ENCODE measurements at regions not wholly inside any gene's neighbourhood (a gene's known extent, or its start where the extent isn't known, plus 50 kb on each side); places are given as distances from the start of the nearest gene placed in this dataset.
A peak's percentile ranks its signal among the peaks of the same experiment; 100 is the strongest.

DNA sequence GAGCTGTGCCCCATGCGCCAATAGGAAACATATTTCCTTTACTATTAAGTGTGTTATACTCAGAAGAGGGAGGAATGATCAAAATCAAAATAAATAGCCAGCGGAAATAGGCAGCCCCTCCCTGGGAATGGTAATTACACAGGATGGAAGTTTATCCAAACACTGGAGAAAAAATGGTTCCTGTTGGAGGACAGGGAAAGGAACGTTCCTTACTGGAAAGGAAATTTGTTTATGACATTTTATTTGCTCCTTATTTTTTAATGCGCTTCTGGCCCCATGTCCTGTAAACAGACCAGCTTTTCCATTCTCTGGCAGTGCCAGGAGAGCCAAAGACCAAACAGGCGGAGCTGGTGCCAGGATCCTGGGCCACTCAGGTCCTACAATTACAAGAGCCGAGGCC lies 273.7 kb downstream of the SOX9 start:
- DNase-seq = no peak

- no peak for DNase-seq
These were observed 275.3 kb downstream of the SOX9 start for GRCh38 chr17:72396121-72396520.

- DNase-seq = no peak
These were observed 276.4 kb downstream of the SOX9 start for GRCh38 chr17:72397223-72397667.

GRCh38 chr17:72397687-72398086 lies 276.9 kb downstream of the SOX9 start:
- DNase-seq = no peak

DNA sequence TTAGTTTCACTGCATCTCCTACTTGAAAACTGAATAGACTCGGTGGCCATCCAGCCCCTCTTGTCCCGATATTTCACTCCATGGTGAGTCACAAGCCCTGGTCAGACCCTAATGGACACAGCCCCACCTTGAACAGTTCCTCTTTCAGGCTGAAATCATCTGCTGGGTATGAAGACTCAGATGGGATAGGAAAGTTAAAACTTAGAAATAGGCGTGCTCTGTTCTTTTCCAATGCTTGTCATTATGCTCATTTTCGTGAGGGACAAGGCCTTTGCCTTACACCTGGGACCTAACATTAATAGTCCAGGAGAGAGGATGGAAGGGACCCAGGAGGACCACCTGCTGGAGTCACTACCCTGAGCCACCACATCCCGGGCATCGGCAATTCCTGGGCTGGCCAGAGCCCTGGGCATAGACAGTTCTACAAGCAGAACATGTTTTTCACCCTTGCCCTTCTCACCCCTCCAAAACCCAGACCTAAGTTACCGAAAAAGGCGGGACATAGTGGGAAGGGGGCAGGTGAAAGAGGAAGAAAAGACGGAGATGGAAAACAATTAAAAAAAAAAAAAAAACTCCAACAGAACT lies 278.3 kb downstream of the SOX9 start:
- no peak for DNase-seq

DNA sequence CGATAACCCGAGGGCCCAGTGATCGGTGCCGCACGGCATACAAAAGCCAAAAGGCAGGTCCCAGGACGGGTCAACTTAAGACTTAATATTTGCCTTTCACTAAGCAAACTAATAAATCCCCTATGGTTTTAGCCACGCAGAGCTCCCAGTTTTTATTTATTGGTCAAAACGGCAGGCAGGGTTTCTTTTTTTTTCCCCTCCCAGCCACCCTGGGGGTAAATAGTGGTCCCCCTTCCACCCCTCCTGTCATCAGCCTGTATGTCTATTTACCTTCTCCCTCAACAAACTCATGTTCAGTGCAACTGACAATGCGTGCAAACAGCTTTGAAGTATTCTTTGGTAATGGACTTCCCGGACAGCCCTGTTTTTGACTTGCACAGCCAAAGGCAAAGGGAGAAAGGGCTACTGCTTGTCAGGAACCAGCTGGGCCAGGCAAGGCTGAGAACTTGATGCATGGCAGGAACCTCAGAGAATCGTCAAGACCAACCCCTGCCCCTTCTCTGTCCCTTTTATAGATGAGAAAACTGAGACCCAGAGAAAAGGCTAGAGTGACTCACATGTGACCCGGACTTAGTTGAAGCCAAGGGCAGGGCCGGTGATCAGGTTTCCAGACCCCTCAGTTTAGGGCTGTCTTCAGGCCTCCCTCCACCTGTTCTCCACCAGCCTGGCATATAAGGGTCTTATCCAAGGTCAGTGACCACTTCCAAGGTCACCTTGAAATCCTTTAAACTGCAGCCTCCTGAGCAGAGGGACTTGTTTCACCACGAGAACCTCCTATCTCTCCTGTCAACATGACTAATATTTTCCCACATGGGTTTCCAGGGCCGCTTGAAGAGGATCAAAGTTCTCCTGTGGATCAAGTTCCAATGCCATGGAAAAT lies 279.0 kb downstream of the SOX9 start:
- no peak for DNase-seq

DNA sequence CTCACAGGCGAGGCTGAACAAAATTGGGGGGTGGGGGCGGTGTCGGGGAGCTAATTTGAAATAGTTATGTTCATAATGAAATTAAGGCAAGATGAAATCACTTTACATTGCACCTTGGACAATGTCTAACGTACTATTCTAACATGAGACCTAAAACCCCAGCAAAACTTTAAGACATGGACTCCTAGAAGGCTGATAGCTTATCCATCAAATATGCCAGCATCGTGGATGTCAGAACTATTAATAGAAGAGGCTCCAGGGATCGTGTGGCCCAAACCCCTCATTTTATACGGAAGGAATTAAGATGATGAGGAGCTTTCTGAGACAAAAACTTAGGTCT lies 279.6 kb downstream of the SOX9 start:
- no peak for DNase-seq

DNA sequence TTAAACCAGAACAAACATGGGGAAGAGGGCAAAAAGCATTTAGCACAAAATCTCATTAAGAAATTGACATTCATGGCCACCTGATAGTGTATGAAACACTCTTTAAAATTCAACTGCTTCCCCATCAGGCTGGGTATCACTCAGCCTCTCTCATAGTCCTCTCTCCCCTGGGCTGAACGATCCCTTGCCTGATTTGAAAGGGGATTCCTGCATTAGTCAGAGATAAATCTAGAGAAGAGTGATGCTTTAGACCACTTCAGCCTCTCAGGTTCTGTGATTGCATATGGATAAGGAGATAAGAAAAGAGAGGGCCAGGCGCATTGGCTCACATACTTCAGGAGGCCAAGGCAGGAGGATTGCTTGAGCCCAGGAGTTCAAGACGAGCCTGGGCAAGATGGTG lies 280.0 kb downstream of the SOX9 start:
- no peak for DNase-seq

DNA sequence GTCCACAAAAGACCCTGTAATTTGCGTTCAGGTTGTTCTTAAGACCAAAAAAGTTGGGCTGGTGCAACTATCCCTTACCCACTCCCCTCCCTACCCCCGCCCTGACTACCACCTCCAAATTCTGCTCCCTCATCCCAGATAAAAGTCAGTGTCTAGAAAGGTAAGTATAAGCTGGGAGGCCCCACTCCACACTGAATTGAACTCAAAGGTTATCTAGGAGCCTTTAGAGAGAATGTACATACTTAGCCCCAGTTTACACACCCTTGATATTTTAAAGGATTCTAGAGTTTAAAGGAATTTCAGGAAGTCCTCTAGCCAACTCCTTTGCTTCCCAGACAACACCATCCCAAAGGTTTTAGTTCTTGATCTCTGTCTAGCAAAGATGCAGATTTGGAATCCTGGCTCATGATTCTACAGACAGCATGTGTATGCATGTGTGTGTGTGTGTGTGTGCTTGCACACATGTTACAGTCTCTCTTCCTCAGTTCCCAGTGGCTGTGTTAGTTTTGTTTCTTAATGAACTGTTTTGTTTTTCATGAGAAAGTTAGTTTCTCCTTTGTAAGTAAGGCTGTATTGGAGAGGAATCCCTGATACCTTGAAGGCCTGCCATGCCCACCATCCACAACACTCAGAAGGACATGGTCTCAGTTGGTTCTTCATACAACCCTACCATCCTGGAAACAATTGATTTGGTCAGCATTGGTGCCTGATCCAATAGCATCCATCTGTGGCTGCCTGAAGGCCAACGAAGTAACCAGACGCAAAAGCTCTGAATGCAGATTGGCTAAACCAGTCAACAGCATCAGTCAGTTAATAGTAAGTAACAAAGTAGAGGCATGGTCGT lies 281.3 kb downstream of the SOX9 start:
- DNase-seq = no peak

DNA sequence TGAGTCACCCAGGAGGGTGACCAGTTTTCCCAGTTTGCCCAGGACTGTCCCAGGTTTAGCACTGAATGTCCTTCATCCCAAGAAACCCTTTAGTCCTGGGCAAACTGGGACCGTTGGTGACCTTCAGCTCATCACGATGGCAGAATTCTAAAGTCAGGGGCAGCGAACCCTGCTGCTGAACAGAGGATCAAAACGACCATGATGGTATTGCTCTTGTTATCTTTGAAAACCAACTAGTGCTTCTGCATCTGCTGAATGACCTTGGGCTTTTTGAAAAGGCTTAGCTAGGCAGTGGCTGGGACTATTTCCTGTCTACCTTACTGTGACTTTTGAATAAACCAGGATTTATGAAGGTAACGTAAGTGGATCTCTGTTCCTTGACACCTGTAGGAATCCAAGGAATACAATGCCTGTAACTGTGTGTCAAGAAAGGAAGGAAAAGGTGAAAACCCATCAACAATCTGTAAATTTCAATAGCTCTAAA lies 281.9 kb downstream of the SOX9 start:
- no peak for DNase-seq

- DNase-seq = no peak
These were observed 282.9 kb downstream of the SOX9 start for GRCh38 chr17:72403713-72404209.

- DNase-seq = no peak
These were observed 284.1 kb downstream of the SOX9 start for GRCh38 chr17:72404872-72405271.

GRCh38 chr17:72405662-72406230 lies 284.9 kb downstream of the SOX9 start:
- DNase-seq = no peak

DNA sequence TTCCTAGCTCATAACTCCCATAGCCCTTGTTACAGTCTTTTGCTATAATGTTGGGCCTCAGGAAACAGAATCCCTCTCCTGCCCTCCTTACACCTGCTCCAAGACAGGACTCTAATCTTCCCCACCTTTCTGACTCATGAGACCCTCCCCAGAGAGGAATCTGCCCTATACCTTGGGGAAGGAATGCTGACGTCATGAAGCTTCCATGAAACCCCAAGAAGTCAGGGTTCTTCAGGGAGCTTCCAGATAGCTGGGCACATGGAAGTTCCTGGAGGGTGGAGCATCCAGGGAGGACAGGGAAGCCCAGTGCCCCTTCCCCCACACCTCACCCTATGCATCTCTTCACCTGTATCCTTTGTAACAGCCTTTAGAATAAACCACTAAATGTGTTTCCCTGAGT lies 285.7 kb downstream of the SOX9 start:
- no peak for DNase-seq

GRCh38 chr17:72407336-72407909 lies 286.6 kb downstream of the SOX9 start:
- DNase-seq = peak; percentile 96

- peak; percentile 67 for DNase-seq
These were observed 287.1 kb downstream of the SOX9 start for GRCh38 chr17:72407931-72408330.

DNA sequence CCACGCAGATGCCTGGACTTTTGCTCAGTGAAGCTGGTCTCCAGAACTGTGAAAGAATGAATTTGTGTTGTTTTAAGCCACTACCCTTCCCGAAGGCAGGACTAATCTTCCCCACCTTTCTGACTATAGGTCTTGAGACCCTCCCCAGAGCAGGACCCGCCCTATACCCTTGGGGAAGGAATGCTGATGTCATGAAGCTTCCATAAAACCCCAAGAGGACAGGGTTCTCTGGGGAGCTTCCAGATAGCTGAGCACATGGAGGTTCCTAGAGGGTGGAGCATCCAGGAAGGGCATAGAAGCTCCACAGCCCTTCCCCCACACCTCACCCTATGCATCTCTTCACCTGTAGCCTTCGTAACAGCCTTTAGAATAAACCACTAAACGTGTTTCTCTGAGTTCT lies 287.8 kb downstream of the SOX9 start:
- DNase-seq = no peak

DNA sequence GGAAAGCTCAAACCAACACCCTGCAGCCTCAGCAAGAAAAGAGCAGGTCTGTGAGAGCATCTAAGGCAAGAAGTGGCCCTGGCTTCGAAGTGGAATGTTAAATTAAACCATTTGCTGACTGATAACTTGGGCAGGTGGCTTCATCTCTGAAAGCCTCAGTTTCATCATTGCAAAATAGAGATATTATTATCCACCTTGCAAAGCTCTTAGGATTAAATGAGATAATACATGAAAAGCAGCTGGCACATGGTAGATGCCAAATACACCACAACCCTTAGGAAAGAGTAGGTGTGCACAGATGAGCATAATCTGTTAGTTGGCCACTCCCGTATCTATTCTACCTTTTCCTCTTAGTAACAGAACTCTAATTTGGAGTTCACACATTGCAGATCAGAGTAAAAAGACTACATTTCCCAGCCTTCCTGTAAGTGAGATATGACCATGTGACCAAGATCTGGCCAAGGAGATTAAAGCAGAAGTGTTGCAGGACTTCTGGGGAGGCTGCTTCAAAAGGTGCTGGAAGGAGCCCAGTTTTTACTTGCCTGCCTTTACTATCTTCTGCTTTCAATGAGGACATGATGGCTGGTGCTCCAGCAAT lies 288.7 kb downstream of the SOX9 start:
- no peak for DNase-seq

- DNase-seq = no peak
These were observed 290.3 kb downstream of the SOX9 start for GRCh38 chr17:72411124-72411563.

DNA sequence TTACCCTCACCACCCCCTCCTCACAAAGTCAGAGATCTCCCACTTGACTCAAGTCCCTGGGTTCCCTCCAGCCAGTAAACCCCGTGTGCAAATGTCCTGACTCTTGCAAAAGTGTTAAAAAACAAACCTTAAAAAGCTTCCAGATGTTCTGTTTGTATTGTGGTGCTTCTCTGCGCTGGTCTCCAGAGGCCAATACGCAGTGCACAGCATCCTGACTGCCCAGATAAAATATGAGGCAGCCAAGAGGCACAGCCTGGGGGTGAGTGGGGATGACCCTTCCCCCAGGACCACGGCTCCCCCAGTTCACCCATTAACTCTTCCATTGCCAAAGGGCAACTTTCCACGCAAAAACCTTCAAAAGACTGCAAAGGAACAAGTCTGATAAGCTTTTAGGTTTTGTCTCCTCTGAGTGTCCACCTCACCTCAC lies 291.8 kb downstream of the SOX9 start:
- no peak for DNase-seq

DNA sequence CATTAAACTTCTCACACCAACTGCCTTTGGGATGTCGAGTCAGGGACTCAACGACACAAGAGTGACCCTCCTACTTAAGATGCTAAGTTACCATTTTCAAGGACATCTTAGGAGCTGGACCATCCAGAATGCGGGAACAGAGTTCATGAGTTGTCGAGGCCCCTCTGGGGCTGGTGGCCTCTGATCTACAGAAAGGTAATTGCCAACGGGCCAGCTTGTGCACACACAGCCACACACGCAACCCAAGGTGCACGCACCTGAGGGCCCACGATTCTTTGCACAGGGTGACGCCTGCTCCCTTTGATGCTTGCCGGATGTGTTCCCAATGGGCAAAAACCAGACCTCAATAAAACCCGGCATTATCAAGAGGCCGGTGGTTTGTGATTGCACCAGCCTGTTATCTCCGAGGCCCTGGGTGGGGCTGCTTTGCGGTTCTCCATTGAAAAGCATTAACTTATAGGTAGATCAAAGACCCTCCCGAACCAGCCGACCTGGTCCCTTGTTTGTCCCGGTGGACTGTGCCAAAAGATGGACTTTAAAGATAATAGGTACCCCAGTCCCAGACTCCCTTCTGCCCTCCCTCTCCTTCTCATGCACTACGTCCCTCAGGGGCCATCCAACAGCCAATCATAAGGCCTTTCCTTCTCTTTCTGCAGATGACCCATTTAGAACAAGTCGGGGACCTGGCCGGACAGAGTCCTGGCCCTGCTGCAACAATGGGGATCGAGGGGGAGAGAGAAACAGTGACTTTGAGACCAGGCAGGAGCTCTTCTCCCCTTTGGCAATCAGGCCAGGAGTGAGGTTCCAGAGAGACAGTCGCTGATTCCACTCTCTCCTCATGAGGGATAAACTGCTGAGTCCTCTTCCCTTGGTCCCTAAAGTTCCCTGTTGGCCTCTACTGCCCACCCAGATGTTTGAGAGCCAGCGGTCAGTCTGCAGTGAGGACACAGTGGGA lies 292.5 kb downstream of the SOX9 start:
- DNase-seq = no peak
